ENCODE measurements at regions not wholly inside any gene's neighbourhood (a gene's known extent, or its start where the extent isn't known, plus 50 kb on each side); places are given as distances from the start of the nearest gene placed in this dataset.

GRCh38 chr1:57590978-57591377 is 167.1 kb upstream of the DAB1 start:
- Histone ChIP-seq H3K9me3 (ENCODE audit: insufficient read depth, low read length, severe bottlenecking) (no peaks in the 10 kb centered on the region), H3K27ac (ENCODE audit: low read length) (no peak overlapping the region), H3K4me2 (ENCODE audit: insufficient read depth, low read length) (no peak overlapping the region), H4K20me1 (ENCODE audit: insufficient read depth, low read length) (no peaks in the 10 kb centered on the region), H3K36me3 (ENCODE audit: insufficient read depth, low read length) (no peaks in the 10 kb centered on the region), H3K4me3 (ENCODE audit: low read depth in 1 of 2, low read length in 2 of 2) (no peak overlapping the region), H3K9ac (ENCODE audit: low read depth, low read length) (no peak overlapping the region), H3K4me1 (ENCODE audit: insufficient read depth, low read length) (no peaks in the 10 kb centered on the region), H3K27me3 (ENCODE audit: insufficient read depth, low read length, poor library complexity) (no peaks in the 10 kb centered on the region), H2AFZ (ENCODE audit: low read depth, low read length) (no peak overlapping the region), H3K79me2 (ENCODE audit: insufficient read depth, low read length) (no peaks in the 10 kb centered on the region)
- DNase-seq (no peak), ATAC-seq (ENCODE audit: insufficient read depth, low read depth) (no peak)
- TF ChIP-seq EZH2 (IDR thresholded peaks at IDR 0.05; ENCODE audit: borderline replicate concordance, low read depth, low read length, severe bottlenecking) (no peak), CTCF (IDR thresholded peaks at IDR 0.05; ENCODE audit: borderline replicate concordance, extremely low read depth, low read length, poor library complexity, severe bottlenecking) (no peak)

- ATAC-seq (ENCODE audit: insufficient read depth, low read depth) (no peak), DNase-seq (no peak)
- H3K79me2 ChIP-seq (ENCODE audit: insufficient read depth, low read length) = no peaks in the 10 kb centered on the region
- H3K36me3 ChIP-seq (ENCODE audit: insufficient read depth, low read length) = no peaks in the 10 kb centered on the region
- no peak overlapping the region for H3K9ac ChIP-seq (ENCODE audit: low read depth, low read length)
- TF ChIP-seq EZH2 (IDR thresholded peaks at IDR 0.05; ENCODE audit: borderline replicate concordance, low read depth, low read length, severe bottlenecking) (no peak), CTCF (IDR thresholded peaks at IDR 0.05; ENCODE audit: borderline replicate concordance, extremely low read depth, low read length, poor library complexity, severe bottlenecking) (no peak)
- no peak overlapping the region for H3K4me3 ChIP-seq (ENCODE audit: low read depth in 1 of 2, low read length in 2 of 2)
- no peaks in the 10 kb centered on the region for H3K27me3 ChIP-seq (ENCODE audit: insufficient read depth, low read length, poor library complexity)
- no peak overlapping the region for H3K27ac ChIP-seq (ENCODE audit: low read length)
- H2AFZ ChIP-seq (ENCODE audit: low read depth, low read length) = no peak overlapping the region
- H3K4me1 ChIP-seq (ENCODE audit: insufficient read depth, low read length) = no peaks in the 10 kb centered on the region
- H3K4me2 ChIP-seq (ENCODE audit: insufficient read depth, low read length) = no peak overlapping the region
- no peaks in the 10 kb centered on the region for H4K20me1 ChIP-seq (ENCODE audit: insufficient read depth, low read length)
- no peaks in the 10 kb centered on the region for H3K9me3 ChIP-seq (ENCODE audit: insufficient read depth, low read length, severe bottlenecking)
Observed at GRCh38 chr1:57586842-57587241, 163.0 kb upstream of the DAB1 start.

GRCh38 chr1:57578680-57579079 is 154.8 kb upstream of the DAB1 start:
- DNase-seq (no peak), ATAC-seq (ENCODE audit: insufficient read depth, low read depth) (no peak)
- Histone ChIP-seq H3K36me3 (ENCODE audit: insufficient read depth, low read length) (no peaks in the 10 kb centered on the region), H4K20me1 (ENCODE audit: insufficient read depth, low read length) (no peaks in the 10 kb centered on the region), H3K27me3 (ENCODE audit: insufficient read depth, low read length, poor library complexity) (no peaks in the 10 kb centered on the region), H2AFZ (ENCODE audit: low read depth, low read length) (no peak overlapping the region), H3K4me2 (ENCODE audit: insufficient read depth, low read length) (no peak overlapping the region), H3K79me2 (ENCODE audit: insufficient read depth, low read length) (no peaks in the 10 kb centered on the region), H3K27ac (ENCODE audit: low read length) (no peak overlapping the region), H3K4me1 (ENCODE audit: insufficient read depth, low read length) (no peaks in the 10 kb centered on the region), H3K9me3 (ENCODE audit: insufficient read depth, low read length, severe bottlenecking) (no peaks in the 10 kb centered on the region), H3K9ac (ENCODE audit: low read depth, low read length) (no peak overlapping the region), H3K4me3 (ENCODE audit: low read depth in 1 of 2, low read length in 2 of 2) (no peak overlapping the region)
- TF ChIP-seq EZH2 (IDR thresholded peaks at IDR 0.05; ENCODE audit: borderline replicate concordance, low read depth, low read length, severe bottlenecking) (no peak), CTCF (IDR thresholded peaks at IDR 0.05; ENCODE audit: borderline replicate concordance, extremely low read depth, low read length, poor library complexity, severe bottlenecking) (no peak)

GRCh38 chr1:57578099-57578498 is 154.2 kb upstream of the DAB1 start:
- DNase-seq (no peak), ATAC-seq (ENCODE audit: insufficient read depth, low read depth) (no peak)
- Histone ChIP-seq H3K36me3 (ENCODE audit: insufficient read depth, low read length) (no peaks in the 10 kb centered on the region), H3K9ac (ENCODE audit: low read depth, low read length) (no peak overlapping the region), H3K27me3 (ENCODE audit: insufficient read depth, low read length, poor library complexity) (no peaks in the 10 kb centered on the region), H3K4me2 (ENCODE audit: insufficient read depth, low read length) (no peak overlapping the region), H3K4me1 (ENCODE audit: insufficient read depth, low read length) (no peaks in the 10 kb centered on the region), H3K79me2 (ENCODE audit: insufficient read depth, low read length) (no peaks in the 10 kb centered on the region), H3K27ac (ENCODE audit: low read length) (no peak overlapping the region), H2AFZ (ENCODE audit: low read depth, low read length) (no peak overlapping the region), H3K9me3 (ENCODE audit: insufficient read depth, low read length, severe bottlenecking) (no peaks in the 10 kb centered on the region), H3K4me3 (ENCODE audit: low read depth in 1 of 2, low read length in 2 of 2) (no peak overlapping the region), H4K20me1 (ENCODE audit: insufficient read depth, low read length) (no peaks in the 10 kb centered on the region)
- TF ChIP-seq EZH2 (IDR thresholded peaks at IDR 0.05; ENCODE audit: borderline replicate concordance, low read depth, low read length, severe bottlenecking) (no peak), CTCF (IDR thresholded peaks at IDR 0.05; ENCODE audit: borderline replicate concordance, extremely low read depth, low read length, poor library complexity, severe bottlenecking) (no peak)

Measured in DND-41 (cell line).